Fibroblast of pulmonary artery (primary cell): ENCODE measurements at regions not wholly inside any gene's neighbourhood (a gene's known extent, or its start where the extent isn't known, plus 50 kb on each side); places are given as distances from the start of the nearest gene placed in this dataset.

Source experiments
- DNase-seq: peaks from one replicate; pipeline ENCODE4 v3.0.0-alpha.2; 2010; ENCODE audit warnings: low read depth
- H3K4me3 ChIP-seq: replicated peaks from 2 replicates; pipeline ENCODE4 v1.5.1; 2011; ENCODE audit warnings: low read depth, mild to moderate bottlenecking, control low read depth, low read length, moderate library complexity
- TF ChIP-seq, protein P1 (sequence below): IDR thresholded peaks from 2 replicates; pipeline ENCODE4 v1.5.1; 2011; ENCODE audit warnings: mild to moderate bottlenecking, control low read depth, low read length, inconsistent platforms; ENCODE audit errors: missing control alignments

DNA sequence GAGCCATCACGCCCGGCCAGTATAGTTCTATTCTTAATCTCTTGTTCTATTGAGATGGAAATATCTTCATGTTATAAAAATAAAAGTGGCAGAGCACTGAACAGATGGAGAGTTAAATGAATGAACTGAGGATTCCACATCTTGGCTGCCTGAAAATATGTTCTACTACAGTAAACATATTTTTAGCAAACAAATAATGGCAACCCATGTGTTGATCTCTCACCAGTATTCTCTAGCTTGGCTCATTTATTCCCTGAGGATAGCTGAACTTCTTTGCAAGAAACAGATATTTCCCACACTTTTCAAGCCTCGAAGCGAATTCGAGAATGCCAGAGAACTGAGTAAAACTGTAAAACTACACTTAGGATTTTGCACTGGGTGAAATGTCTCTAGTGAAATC is 58.9 kb downstream of the DIRAS3 start:
- no peak overlapping the region for H3K4me3 ChIP-seq
- no peak for DNase-seq
- TF ChIP-seq, protein P1, sequence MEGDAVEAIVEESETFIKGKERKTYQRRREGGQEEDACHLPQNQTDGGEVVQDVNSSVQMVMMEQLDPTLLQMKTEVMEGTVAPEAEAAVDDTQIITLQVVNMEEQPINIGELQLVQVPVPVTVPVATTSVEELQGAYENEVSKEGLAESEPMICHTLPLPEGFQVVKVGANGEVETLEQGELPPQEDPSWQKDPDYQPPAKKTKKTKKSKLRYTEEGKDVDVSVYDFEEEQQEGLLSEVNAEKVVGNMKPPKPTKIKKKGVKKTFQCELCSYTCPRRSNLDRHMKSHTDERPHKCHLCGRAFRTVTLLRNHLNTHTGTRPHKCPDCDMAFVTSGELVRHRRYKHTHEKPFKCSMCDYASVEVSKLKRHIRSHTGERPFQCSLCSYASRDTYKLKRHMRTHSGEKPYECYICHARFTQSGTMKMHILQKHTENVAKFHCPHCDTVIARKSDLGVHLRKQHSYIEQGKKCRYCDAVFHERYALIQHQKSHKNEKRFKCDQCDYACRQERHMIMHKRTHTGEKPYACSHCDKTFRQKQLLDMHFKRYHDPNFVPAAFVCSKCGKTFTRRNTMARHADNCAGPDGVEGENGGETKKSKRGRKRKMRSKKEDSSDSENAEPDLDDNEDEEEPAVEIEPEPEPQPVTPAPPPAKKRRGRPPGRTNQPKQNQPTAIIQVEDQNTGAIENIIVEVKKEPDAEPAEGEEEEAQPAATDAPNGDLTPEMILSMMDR: no peak

DNA sequence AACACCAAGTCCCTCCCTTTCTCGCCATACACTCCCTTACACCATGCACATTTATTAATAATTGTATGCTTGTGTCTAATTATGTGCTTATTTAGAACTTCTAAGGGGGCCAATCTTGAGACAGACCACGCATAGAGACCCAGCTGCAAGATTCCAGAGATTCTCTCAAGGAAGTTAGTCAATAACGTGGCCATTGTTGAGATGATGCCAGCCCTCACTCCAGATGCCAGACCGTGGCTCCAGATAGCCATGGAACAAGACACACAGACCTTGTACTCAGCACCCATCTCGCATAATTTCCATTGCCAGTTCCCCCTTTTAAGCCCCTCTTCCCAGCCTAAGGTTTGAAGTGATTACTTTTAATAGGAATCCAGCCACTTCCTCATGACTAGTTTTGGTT is 62.4 kb downstream of the DIRAS3 start:
- TF ChIP-seq, protein P1: no peak
- no peak overlapping the region for H3K4me3 ChIP-seq
- DNase-seq: peak; percentile 44

- peak; percentile 94 for DNase-seq
- TF ChIP-seq, protein P1: no peak
- H3K4me3 ChIP-seq: no peak overlapping the region
These were observed 63.2 kb downstream of the DIRAS3 start for GRCh38 chr1:67987046-67987799.

DNA sequence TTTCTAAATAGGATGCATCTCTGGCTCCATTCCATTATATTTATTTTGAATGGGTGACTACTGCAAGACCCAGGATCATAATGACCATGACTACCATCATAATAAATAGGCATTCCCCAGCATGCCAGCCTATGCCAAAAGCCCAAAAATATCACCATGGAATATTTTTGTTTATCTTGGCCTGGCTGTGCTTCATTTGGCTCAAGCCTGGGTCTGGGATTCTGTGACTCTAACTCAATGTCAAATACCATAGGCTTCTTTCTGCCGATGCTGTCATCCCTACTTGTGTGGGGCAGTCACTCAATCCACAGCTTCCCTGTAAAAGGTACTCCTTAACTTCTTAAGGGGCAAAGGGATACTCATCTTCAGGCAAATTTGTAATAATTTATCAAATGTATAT is 66.6 kb downstream of the DIRAS3 start:
- TF ChIP-seq, protein P1: no peak
- H3K4me3 ChIP-seq: no peak overlapping the region
- DNase-seq: no peak

DNA sequence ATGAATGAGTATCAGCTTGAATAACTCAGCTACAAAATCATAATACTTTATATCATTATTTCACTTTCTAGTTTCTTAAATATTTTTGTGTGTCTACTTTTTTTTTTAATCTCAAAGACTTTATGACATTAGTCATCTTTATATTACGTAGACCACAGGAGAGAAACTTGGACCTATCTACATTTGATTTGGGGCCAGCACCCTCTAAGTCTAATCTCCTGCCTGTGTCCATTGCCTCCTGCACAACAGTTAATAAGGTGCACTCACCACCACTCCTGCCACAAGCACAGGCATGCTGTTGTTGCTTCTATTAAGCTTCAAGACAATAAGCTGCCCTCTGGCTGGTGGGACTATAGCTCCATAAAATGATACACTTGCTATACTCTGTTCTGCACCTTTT is 70.4 kb downstream of the DIRAS3 start:
- DNase-seq: peak; percentile 24
- H3K4me3 ChIP-seq: no peak overlapping the region
- TF ChIP-seq, protein P1: no peak

- TF ChIP-seq, protein P1: no peak
- no peak overlapping the region for H3K4me3 ChIP-seq
- DNase-seq: no peak
These were observed 70.9 kb downstream of the DIRAS3 start for GRCh38 chr1:67979532-67979931.

- H3K4me3 ChIP-seq: no peak overlapping the region
- TF ChIP-seq, protein P1: no peak
- peak; percentile 84 for DNase-seq
These were observed 71.4 kb downstream of the DIRAS3 start for GRCh38 chr1:67978890-67979516.
